HG03565 (cell line): ENCODE measurements at regions not wholly inside any gene's neighbourhood (a gene's known extent, or its start where the extent isn't known, plus 50 kb on each side); places are given as distances from the start of the nearest gene placed in this dataset.
"Not testable (repeated sequence)": the region's sequence is repeated elsewhere in the genome, so short reads cannot be mapped to it uniquely, and the experiment has no call there.

ENCODE experiments used
- ATAC-seq: cut with Tn5 transposase; IDR thresholded peaks from one replicate; pipeline ENCODE4 v1.9.1; 2021; ENCODE audit warnings: mild to moderate bottlenecking, moderate library complexity; ENCODE audit not compliant: unreplicated experiment

GRCh38 chr4:74543983-74544382 is 99.0 kb downstream of the AREG start:
- ATAC-seq = no peak

- no peak for ATAC-seq
Observed at GRCh38 chr4:74544655-74545361, 99.9 kb downstream of the AREG start.

- no peak for ATAC-seq
Observed at GRCh38 chr4:74545448-74545847, 100.5 kb downstream of the AREG start.

- no peak for ATAC-seq
Observed at GRCh38 chr4:74546057-74546456, 101.1 kb downstream of the AREG start.

GRCh38 chr4:74547042-74547441 is 102.1 kb downstream of the AREG start:
- ATAC-seq = no peak

- ATAC-seq = no peak
Observed at GRCh38 chr4:74548561-74548960, 103.6 kb downstream of the AREG start.

- ATAC-seq = no peak
Observed at GRCh38 chr4:74549936-74550335, 105.0 kb downstream of the AREG start.

- ATAC-seq = no peak
Observed at GRCh38 chr4:74555231-74555630, 110.3 kb downstream of the AREG start.

- ATAC-seq = no peak
Observed at GRCh38 chr4:74555843-74556242, 110.9 kb downstream of the AREG start.

GRCh38 chr4:74559853-74560252 is 114.9 kb downstream of the AREG start:
- no peak for ATAC-seq

GRCh38 chr4:74567981-74568380 is 123.0 kb downstream of the AREG start:
- no peak for ATAC-seq

- no peak for ATAC-seq
Observed at GRCh38 chr4:74570095-74570494, 125.2 kb downstream of the AREG start.

- ATAC-seq = no peak
Observed at GRCh38 chr4:74578329-74578728, 133.4 kb downstream of the AREG start.

GRCh38 chr4:74578865-74579264 is 133.9 kb downstream of the AREG start:
- not testable (repeated sequence) for ATAC-seq

- no peak for ATAC-seq
Observed at GRCh38 chr4:74583089-74583700, 138.3 kb downstream of the AREG start.

GRCh38 chr4:74583757-74584156 is 138.8 kb downstream of the AREG start:
- no peak for ATAC-seq

GRCh38 chr4:74588350-74588749 is 143.4 kb downstream of the AREG start:
- no peak for ATAC-seq

GRCh38 chr4:74590476-74590875 is 145.5 kb downstream of the AREG start:
- ATAC-seq = no peak

GRCh38 chr4:74598611-74599325 is 153.8 kb downstream of the AREG start:
- no peak for ATAC-seq

GRCh38 chr4:74603186-74603585 is 158.2 kb downstream of the AREG start:
- no peak for ATAC-seq

- no peak for ATAC-seq
Observed at GRCh38 chr4:74608151-74608949, 163.4 kb downstream of the AREG start.
